NT2/D1 (cell line): ENCODE measurements at regions not wholly inside any gene's neighbourhood (a gene's known extent, or its start where the extent isn't known, plus 50 kb on each side); places are given as distances from the start of the nearest gene placed in this dataset.

Experiments
- SUZ12 ChIP-seq: IDR thresholded peaks from 2 replicates; pipeline ENCODE4 v1.6.1; 2011; ENCODE audit not compliant: insufficient read length, insufficient read depth; ENCODE audit errors: extremely low read depth
- ZNF274 ChIP-seq: IDR thresholded peaks from 2 replicates; pipeline ENCODE4 v1.6.1; 2011; ENCODE audit warnings: mild to moderate bottlenecking, low read depth, low read length

GRCh38 chr16:49078104-49078503, 203.5 kb downstream of the CBLN1 start:
- TF ChIP-seq ZNF274 = peak; percentile 73
- TF ChIP-seq SUZ12 = no peak
